HEK293 (cell line): ENCODE measurements at regions not wholly inside any gene's neighbourhood (a gene's known extent, or its start where the extent isn't known, plus 50 kb on each side); places are given as distances from the start of the nearest gene placed in this dataset.

Source experiments
- CTCF ChIA-PET: fragments of 350-600 bp; formaldehyde crosslinking; extraction: SDS; loops from one replicate; lab custom pipeline; 2021; ENCODE audit warnings: antibody characterized with exemption; lab: Yijun Ruan, JAX
- POLR2A ChIA-PET: fragments of 300-600 bp; formaldehyde crosslinking; extraction: SDS; loops from one replicate; lab custom pipeline; 2020; ENCODE audit warnings: antibody characterized with exemption, inconsistent platforms; lab: Yijun Ruan, JAX
- H3K27ac ChIP-seq: fragments of 200-500 bp; sonication (Bioruptor generic); 2 replicates; pipeline ENCODE4 v1.5.1; 2014; ENCODE audit warnings: low read depth, low read length, control low read depth, inconsistent platforms; ENCODE audit errors: extremely low read depth
- H3K36me3 ChIP-seq, 2 experiments: fragments of 200-500 bp in 1 of 2; sonication (Bioruptor generic) in 1 of 2; 1 replicate in 1 of 2; 2 replicates in 1 of 2; pipeline ENCODE4 v1.5.1; 2014 to 2017; ENCODE audit warnings: inconsistent platforms in 2 of 2, low read length in 2 of 2; ENCODE audit not compliant: control insufficient read depth in 2 of 2, insufficient read depth in 1 of 2
- H3K4me1 ChIP-seq: fragments of 200-500 bp; sonication (Bioruptor generic); 2 replicates; pipeline ENCODE4 v1.5.1; 2014; ENCODE audit warnings: mild to moderate bottlenecking, low read length, inconsistent platforms; ENCODE audit not compliant: control insufficient read depth, insufficient read depth
- H3K4me3 ChIP-seq: 2 replicates; pipeline ENCODE4 v1.5.1; 2011; ENCODE audit warnings: low read depth, mild to moderate bottlenecking, control low read depth, low read length, moderate library complexity
- H3K9me3 ChIP-seq: fragments of 200-500 bp; sonication (Bioruptor generic); 2 replicates; pipeline ENCODE4 v1.5.1; 2014; ENCODE audit warnings: low read depth, low read length, inconsistent platforms; ENCODE audit not compliant: control insufficient read depth, insufficient read depth
- AEBP2 ChIP-seq: fragments of 450-650 bp; formaldehyde crosslinking; IDR thresholded peaks from 2 replicates; pipeline ENCODE4 v1.5.1; 2016; ENCODE audit warnings: missing biosample characterization, missing genetic modification characterization, borderline replicate concordance
- BCL6B ChIP-seq: fragments of 450-650 bp; formaldehyde crosslinking; IDR thresholded peaks from 2 replicates; pipeline ENCODE4 v1.5.1; 2017; ENCODE audit warnings: missing biosample characterization, missing genetic modification characterization
- EGR2 ChIP-seq: fragments of 450-650 bp; formaldehyde crosslinking; IDR thresholded peaks from 2 replicates; pipeline ENCODE4 v1.5.1; 2016; ENCODE audit warnings: low read depth, missing biosample characterization, missing genetic modification characterization
- KLF1 ChIP-seq: fragments of 450-650 bp; formaldehyde crosslinking; IDR thresholded peaks from 2 replicates; pipeline ENCODE4 v1.5.1; 2016; ENCODE audit warnings: missing biosample characterization, missing genetic modification characterization
- PBX3 ChIP-seq: sonication (generic); formaldehyde crosslinking; IDR thresholded peaks from 2 replicates; pipeline ENCODE4 v1.8.1; 2022; ENCODE audit warnings: mild to moderate bottlenecking, moderate library complexity, missing genetic modification reagents
- ZFP41 ChIP-seq: fragments of 450-650 bp; formaldehyde crosslinking; IDR thresholded peaks from 2 replicates; pipeline ENCODE4 v1.5.1; 2016; ENCODE audit warnings: missing biosample characterization, missing genetic modification characterization, borderline replicate concordance
- ZNF16 ChIP-seq: fragments of 450-650 bp; formaldehyde crosslinking; IDR thresholded peaks from 2 replicates; pipeline ENCODE4 v1.5.1; 2016; ENCODE audit warnings: low read depth, missing biosample characterization, missing genetic modification characterization
- ZNF354C ChIP-seq: fragments of 450-650 bp; formaldehyde crosslinking; IDR thresholded peaks from 2 replicates; pipeline ENCODE4 v1.5.1; 2016; ENCODE audit warnings: missing biosample characterization, missing genetic modification characterization, low read depth, borderline replicate concordance
- ZNF362 ChIP-seq: fragments of 450-650 bp; formaldehyde crosslinking; IDR thresholded peaks from 2 replicates; pipeline ENCODE4 v1.5.1; 2016; ENCODE audit warnings: missing biosample characterization, missing genetic modification characterization
- ZNF580 ChIP-seq: fragments of 450-650 bp; formaldehyde crosslinking; IDR thresholded peaks from 2 replicates; pipeline ENCODE4 v1.5.1; 2016; ENCODE audit warnings: missing biosample characterization, missing genetic modification characterization
- ZNF600 ChIP-seq: fragments of 450-650 bp; formaldehyde crosslinking; IDR thresholded peaks from 2 replicates; pipeline ENCODE4 v1.5.1; 2016; ENCODE audit warnings: missing biosample characterization, missing genetic modification characterization
- ZNF704 ChIP-seq: fragments of 450-650 bp; formaldehyde crosslinking; IDR thresholded peaks from 2 replicates; pipeline ENCODE4 v1.5.1; 2016; ENCODE audit warnings: missing biosample characterization, missing genetic modification characterization
- ZNF791 ChIP-seq: fragments of 450-650 bp; formaldehyde crosslinking; IDR thresholded peaks from 2 replicates; pipeline ENCODE4 v1.5.1; 2016; ENCODE audit warnings: missing biosample characterization, missing genetic modification characterization
- ZSCAN5A ChIP-seq: fragments of 450-650 bp; formaldehyde crosslinking; IDR thresholded peaks from 2 replicates; pipeline ENCODE4 v1.5.1; 2016; ENCODE audit warnings: missing biosample characterization, missing genetic modification characterization

- TF ChIP-seq ZNF580 (no peak), KLF1 (tag by site-specific recombination) (no peak), ZNF704 (tag by site-specific recombination) (no peak), ZNF354C (tag by site-specific recombination) (no peak)
- Histone ChIP-seq H3K4me3 (no peak overlapping the region), H3K4me1 (no peaks in the 10 kb centered on the region), H3K9me3 (no peaks in the 10 kb centered on the region), H3K36me3 (no peaks in the 10 kb centered on the region), H3K27ac (no peak overlapping the region)
- CTCF ChIA-PET, result interaction anchor here (0.6 to 0.7 kb wide), 2 partner anchors 232 to 383 kb away, joined by 3 read pairs; no protein-coding TSS in a partner anchor
- POLR2A ChIA-PET, result no interaction called here
Measured at GRCh38 chr15:93617443-93617842, 528.4 kb upstream of the RGMA start.

- H3K4me3 ChIP-seq, result no peak overlapping the region
- POLR2A ChIA-PET, result no interaction called here
- no peaks in the 10 kb centered on the region for H3K4me1 ChIP-seq
- CTCF ChIA-PET, result interaction anchor here (0.6 kb wide), 1 partner anchor 382 kb away, joined by 3 read pairs; no protein-coding TSS in a partner anchor
- H3K36me3 ChIP-seq, result no peaks in the 10 kb centered on the region
- TF ChIP-seq ZFP41 (tag by site-specific recombination) (no peak), ZSCAN5A (no peak), ZNF600 (tag by site-specific recombination) (no peak), PBX3 (CRISPR knock-in tag) (no peak), ZNF362 (no peak), AEBP2 (tag by site-specific recombination) (no peak), ZNF791 (tag by site-specific recombination) (no peak), EGR2 (tag by site-specific recombination) (no peak), ZNF16 (tag by site-specific recombination) (no peak), BCL6B (tag by site-specific recombination) (no peak)
- no peak overlapping the region for H3K27ac ChIP-seq
- H3K9me3 ChIP-seq, result no peaks in the 10 kb centered on the region
Measured at GRCh38 chr15:93614386-93615104, 525.5 kb upstream of the RGMA start.
